ENCODE measurements at regions not wholly inside any gene's neighbourhood (a gene's known extent, or its start where the extent isn't known, plus 50 kb on each side); places are given as distances from the start of the nearest gene placed in this dataset.
A peak's percentile ranks its signal among the peaks of the same experiment; 100 is the strongest.
"Not testable (repeated sequence)": the region's sequence is repeated elsewhere in the genome, so short reads cannot be mapped to it uniquely, and the experiment has no call there.

DNA sequence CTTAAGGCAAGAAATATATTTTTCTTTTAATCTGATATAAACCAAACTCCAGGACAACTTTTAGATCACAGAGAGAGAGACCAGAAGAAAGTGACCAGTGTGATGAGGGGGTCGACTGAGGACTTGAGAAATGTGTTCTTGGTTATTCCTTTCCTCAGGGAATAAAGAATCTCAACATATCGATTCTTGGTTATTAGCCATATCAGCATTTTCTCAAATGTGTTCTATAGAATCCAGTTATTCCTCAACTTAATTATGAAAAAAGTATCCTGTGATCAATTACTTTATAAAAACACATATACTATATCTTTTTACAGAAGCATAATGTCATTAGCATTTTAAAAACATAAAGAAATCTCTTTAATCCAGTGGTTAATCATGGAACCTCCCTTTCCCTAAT is 222.1 kb upstream of the FAM3C start:
- no peak for FAIRE-seq
- TF ChIP-seq TAF1 (IDR thresholded peaks at IDR 0.05; ENCODE audit: low read depth, low read length) (no peak), POLR2A (IDR thresholded peaks at IDR 0.05; ENCODE audit: low read depth, low read length) (no peak), POU2F2 (IDR thresholded peaks at IDR 0.05; ENCODE audit: low read depth, low read length) (no peak), POLR2AphosphoS5 (IDR thresholded peaks at IDR 0.05; ENCODE audit: low read depth, low read length) (no peak), SPI1 (IDR thresholded peaks at IDR 0.05; ENCODE audit: low read depth, low read length) (no peak), PAX5 (IDR thresholded peaks at IDR 0.05; ENCODE audit: insufficient read depth, low read length, severe bottlenecking) (no peak)
- no peak for DNase-seq (ENCODE audit: insufficient read length, low spot score)

DNA sequence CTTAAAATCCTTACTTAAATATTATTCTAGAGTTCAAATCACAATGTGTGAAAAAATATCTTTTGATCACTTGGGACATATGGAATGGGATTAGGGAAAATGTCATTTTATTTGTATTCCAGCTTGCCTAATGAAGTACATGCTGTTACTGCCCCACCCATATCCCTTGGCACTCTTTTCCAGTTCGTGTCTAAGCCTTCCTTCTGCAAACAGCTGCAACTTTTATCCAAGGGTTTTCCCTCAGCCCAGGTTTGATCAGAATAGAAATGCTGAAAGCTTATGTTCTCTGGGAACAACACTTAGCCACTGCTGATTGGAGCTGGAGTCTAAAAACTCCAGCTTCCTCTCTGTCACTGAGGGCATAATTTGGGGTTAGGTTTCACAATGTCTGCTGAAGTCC is 214.1 kb upstream of the FAM3C start:
- no peak for FAIRE-seq
- no peak for DNase-seq (ENCODE audit: insufficient read length, low spot score)
- no peak for TF ChIP-seq SPI1 (IDR thresholded peaks at IDR 0.05; ENCODE audit: low read depth, low read length)
- no peak for TF ChIP-seq TAF1 (IDR thresholded peaks at IDR 0.05; ENCODE audit: low read depth, low read length)
- TF ChIP-seq POLR2AphosphoS5 (IDR thresholded peaks at IDR 0.05; ENCODE audit: low read depth, low read length) = no peak
- TF ChIP-seq POLR2A (IDR thresholded peaks at IDR 0.05; ENCODE audit: low read depth, low read length) = no peak
- no peak for TF ChIP-seq PAX5 (IDR thresholded peaks at IDR 0.05; ENCODE audit: insufficient read depth, low read length, severe bottlenecking)
- TF ChIP-seq POU2F2 (IDR thresholded peaks at IDR 0.05; ENCODE audit: low read depth, low read length) = no peak

DNA sequence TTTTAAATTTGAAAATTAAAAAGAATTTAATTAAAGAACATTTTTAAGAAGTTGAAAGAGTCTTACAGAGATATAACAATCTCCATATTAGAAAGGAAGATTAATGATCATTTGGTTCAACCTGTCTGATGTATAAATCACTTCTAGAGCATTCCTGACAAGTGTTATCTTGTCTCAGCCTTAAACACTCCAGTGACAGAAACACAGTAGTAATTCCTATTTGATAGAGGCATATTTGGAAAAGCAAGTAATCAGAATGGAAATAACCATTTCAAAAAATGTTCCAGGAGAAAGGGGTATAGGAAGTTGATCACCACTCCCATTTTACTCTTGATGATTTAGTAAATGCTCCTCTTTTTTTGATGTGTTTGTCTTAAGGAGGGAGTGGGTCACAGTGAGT is 213.1 kb upstream of the FAM3C start:
- TF ChIP-seq TAF1 (IDR thresholded peaks at IDR 0.05; ENCODE audit: low read depth, low read length) (no peak), PAX5 (IDR thresholded peaks at IDR 0.05; ENCODE audit: insufficient read depth, low read length, severe bottlenecking) (no peak), POLR2A (IDR thresholded peaks at IDR 0.05; ENCODE audit: low read depth, low read length) (no peak), POLR2AphosphoS5 (IDR thresholded peaks at IDR 0.05; ENCODE audit: low read depth, low read length) (no peak), POU2F2 (IDR thresholded peaks at IDR 0.05; ENCODE audit: low read depth, low read length) (no peak), SPI1 (IDR thresholded peaks at IDR 0.05; ENCODE audit: low read depth, low read length) (no peak)

GRCh38 chr7:121608785-121609184 is 212.7 kb upstream of the FAM3C start:
- DNase-seq (ENCODE audit: insufficient read length, low spot score) (no peak), FAIRE-seq (no peak)
- TF ChIP-seq SPI1 (IDR thresholded peaks at IDR 0.05; ENCODE audit: low read depth, low read length) (no peak), POLR2A (IDR thresholded peaks at IDR 0.05; ENCODE audit: low read depth, low read length) (no peak), TAF1 (IDR thresholded peaks at IDR 0.05; ENCODE audit: low read depth, low read length) (no peak), POU2F2 (IDR thresholded peaks at IDR 0.05; ENCODE audit: low read depth, low read length) (no peak), POLR2AphosphoS5 (IDR thresholded peaks at IDR 0.05; ENCODE audit: low read depth, low read length) (no peak), PAX5 (IDR thresholded peaks at IDR 0.05; ENCODE audit: insufficient read depth, low read length, severe bottlenecking) (no peak)

More for the DNA sequence above, 213.1 kb upstream of the FAM3C start:
- FAIRE-seq = no peak
- no peak for DNase-seq (ENCODE audit: insufficient read length, low spot score)

GRCh38 chr7:121608183-121608582 is 212.1 kb upstream of the FAM3C start:
- DNase-seq (ENCODE audit: insufficient read length, low spot score); FAIRE-seq: not testable (repeated sequence)
- peak; percentile 75 for TF ChIP-seq SPI1 (IDR thresholded peaks at IDR 0.05; ENCODE audit: low read depth, low read length)

DNA sequence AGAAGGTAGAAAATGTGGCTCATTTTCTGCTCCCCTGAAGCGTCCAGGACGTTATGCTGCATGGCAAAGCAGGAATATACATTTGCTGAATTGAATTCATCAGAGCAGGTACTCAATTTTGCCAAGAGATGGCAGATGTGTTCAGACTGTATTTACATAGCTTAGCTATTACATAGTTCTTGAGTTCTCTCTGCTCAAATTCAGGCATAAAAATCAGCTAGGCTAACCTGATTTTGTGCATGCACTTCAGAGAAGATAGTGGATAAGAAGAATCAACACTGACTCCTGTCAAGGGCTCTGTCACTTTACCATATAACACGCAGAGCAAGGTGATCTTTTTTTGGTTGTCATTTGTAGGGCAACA is 209.2 kb upstream of the FAM3C start:
- no peak for DNase-seq (ENCODE audit: insufficient read length, low spot score)
- TF ChIP-seq POLR2A (IDR thresholded peaks at IDR 0.05; ENCODE audit: low read depth, low read length) = no peak
- TF ChIP-seq POU2F2 (IDR thresholded peaks at IDR 0.05; ENCODE audit: low read depth, low read length) = no peak
- TF ChIP-seq POLR2AphosphoS5 (IDR thresholded peaks at IDR 0.05; ENCODE audit: low read depth, low read length) = no peak
- no peak for TF ChIP-seq PAX5 (IDR thresholded peaks at IDR 0.05; ENCODE audit: insufficient read depth, low read length, severe bottlenecking)
- no peak for TF ChIP-seq TAF1 (IDR thresholded peaks at IDR 0.05; ENCODE audit: low read depth, low read length)
- TF ChIP-seq SPI1 (IDR thresholded peaks at IDR 0.05; ENCODE audit: low read depth, low read length) = no peak
- no peak for FAIRE-seq

DNA sequence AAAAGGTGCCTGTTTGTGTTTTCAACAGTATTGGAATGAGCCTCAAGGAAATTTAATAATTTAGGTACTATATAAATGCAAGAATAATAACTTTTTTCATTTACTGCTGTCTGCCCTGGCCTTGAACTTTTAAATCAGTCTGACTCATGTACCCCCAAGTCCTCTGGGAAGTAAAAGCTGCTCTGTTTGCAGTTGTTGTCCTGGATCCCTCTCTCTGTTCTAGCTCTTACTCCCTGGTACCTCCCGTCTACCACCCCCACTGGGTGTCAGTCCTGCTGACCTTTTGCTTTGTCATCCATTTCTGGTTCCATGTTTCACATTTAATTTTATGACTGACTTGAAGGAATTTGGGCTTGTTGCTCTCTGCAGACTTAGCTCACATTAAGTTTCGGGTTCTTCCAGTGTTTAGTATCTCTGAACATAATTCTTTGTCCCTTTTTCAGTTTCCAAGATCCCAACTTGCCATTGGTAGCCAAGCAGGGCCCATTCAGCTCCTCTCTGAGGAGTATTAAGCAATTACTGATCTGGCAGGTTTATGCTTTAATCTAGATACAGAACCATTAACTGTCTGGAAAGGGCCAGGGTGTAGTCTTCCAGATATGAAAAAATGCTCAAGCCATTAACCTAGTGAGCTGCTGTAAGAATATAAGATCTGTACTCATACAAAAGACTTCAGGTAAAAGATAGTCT is 208.7 kb upstream of the FAM3C start:
- no peak for DNase-seq (ENCODE audit: insufficient read length, low spot score)
- FAIRE-seq = no peak
- TF ChIP-seq POLR2AphosphoS5 (IDR thresholded peaks at IDR 0.05; ENCODE audit: low read depth, low read length) = no peak
- no peak for TF ChIP-seq POLR2A (IDR thresholded peaks at IDR 0.05; ENCODE audit: low read depth, low read length)
- no peak for TF ChIP-seq PAX5 (IDR thresholded peaks at IDR 0.05; ENCODE audit: insufficient read depth, low read length, severe bottlenecking)
- no peak for TF ChIP-seq SPI1 (IDR thresholded peaks at IDR 0.05; ENCODE audit: low read depth, low read length)
- TF ChIP-seq POU2F2 (IDR thresholded peaks at IDR 0.05; ENCODE audit: low read depth, low read length) = no peak

DNA sequence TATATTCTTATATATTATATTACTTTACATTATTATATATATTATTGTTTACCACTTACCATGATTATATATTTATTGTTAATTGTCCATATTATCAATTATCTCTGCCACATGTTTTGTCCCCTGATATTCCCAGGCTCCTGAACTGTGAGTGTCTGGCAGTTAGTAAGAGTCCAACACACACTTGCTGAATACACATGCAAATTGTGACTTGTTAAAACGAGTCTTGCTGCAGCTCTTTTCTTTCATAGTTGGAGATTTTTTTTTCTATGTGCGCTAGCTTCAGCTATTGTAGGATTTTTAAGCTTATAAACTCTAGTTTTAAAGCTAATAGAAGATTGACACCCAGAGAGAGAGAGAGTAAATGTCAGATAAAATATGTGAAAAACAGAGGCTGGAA is 207.8 kb upstream of the FAM3C start:
- TF ChIP-seq TAF1 (IDR thresholded peaks at IDR 0.05; ENCODE audit: low read depth, low read length) (no peak), POLR2AphosphoS5 (IDR thresholded peaks at IDR 0.05; ENCODE audit: low read depth, low read length) (no peak), PAX5 (IDR thresholded peaks at IDR 0.05; ENCODE audit: insufficient read depth, low read length, severe bottlenecking) (no peak), POLR2A (IDR thresholded peaks at IDR 0.05; ENCODE audit: low read depth, low read length) (no peak), SPI1 (IDR thresholded peaks at IDR 0.05; ENCODE audit: low read depth, low read length) (no peak)
- FAIRE-seq = no peak
- DNase-seq (ENCODE audit: insufficient read length, low spot score) = no peak

- TF ChIP-seq TAF1 (IDR thresholded peaks at IDR 0.05; ENCODE audit: low read depth, low read length) (no peak), PAX5 (IDR thresholded peaks at IDR 0.05; ENCODE audit: insufficient read depth, low read length, severe bottlenecking) (no peak), POU2F2 (IDR thresholded peaks at IDR 0.05; ENCODE audit: low read depth, low read length) (no peak), POLR2AphosphoS5 (IDR thresholded peaks at IDR 0.05; ENCODE audit: low read depth, low read length) (no peak), POLR2A (IDR thresholded peaks at IDR 0.05; ENCODE audit: low read depth, low read length) (no peak), SPI1 (IDR thresholded peaks at IDR 0.05; ENCODE audit: low read depth, low read length) (no peak)
- DNase-seq (ENCODE audit: insufficient read length, low spot score) = no peak
- no peak for FAIRE-seq
Observed at GRCh38 chr7:121599887-121600286, 203.8 kb upstream of the FAM3C start.

Data from GM12891 (cell line).